ENCODE measurements at regions not wholly inside any gene's neighbourhood (a gene's known extent, or its start where the extent isn't known, plus 50 kb on each side); places are given as distances from the start of the nearest gene placed in this dataset.

DNA sequence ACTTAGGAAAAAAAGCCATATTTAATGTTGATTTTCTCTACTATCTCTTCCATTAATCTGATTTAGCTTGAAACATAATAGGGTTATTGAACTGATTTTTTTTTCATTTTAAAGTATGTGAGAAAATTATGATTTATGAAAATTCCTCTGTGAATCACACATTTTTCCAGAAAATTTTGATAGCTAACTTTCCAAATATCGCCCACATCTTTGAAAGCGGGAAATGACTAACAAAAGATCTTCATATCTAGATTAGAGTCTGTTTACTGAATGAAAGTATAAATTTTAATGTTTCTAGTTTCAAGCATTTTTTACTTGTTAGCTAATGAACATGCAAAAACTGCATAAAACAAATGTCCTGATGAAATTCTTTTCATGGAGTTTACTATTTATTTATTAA lies 97.4 kb downstream of the POSTN start:
- TF ChIP-seq, protein P1, sequence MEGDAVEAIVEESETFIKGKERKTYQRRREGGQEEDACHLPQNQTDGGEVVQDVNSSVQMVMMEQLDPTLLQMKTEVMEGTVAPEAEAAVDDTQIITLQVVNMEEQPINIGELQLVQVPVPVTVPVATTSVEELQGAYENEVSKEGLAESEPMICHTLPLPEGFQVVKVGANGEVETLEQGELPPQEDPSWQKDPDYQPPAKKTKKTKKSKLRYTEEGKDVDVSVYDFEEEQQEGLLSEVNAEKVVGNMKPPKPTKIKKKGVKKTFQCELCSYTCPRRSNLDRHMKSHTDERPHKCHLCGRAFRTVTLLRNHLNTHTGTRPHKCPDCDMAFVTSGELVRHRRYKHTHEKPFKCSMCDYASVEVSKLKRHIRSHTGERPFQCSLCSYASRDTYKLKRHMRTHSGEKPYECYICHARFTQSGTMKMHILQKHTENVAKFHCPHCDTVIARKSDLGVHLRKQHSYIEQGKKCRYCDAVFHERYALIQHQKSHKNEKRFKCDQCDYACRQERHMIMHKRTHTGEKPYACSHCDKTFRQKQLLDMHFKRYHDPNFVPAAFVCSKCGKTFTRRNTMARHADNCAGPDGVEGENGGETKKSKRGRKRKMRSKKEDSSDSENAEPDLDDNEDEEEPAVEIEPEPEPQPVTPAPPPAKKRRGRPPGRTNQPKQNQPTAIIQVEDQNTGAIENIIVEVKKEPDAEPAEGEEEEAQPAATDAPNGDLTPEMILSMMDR (IDR thresholded peaks at IDR 0.05), result no peak
- no peak for TF ChIP-seq EP300 (IDR thresholded peaks at IDR 0.05)
